T-helper 1 cell treated with Interleukin-12 subunit alpha and Interleukin-12 subunit beta and Interleukin-4 antibody, amounts not matched to agents 30 ng/mL and 1 ng/mL, for 36 hours (primary cell): ENCODE measurements at regions not wholly inside any gene's neighbourhood (a gene's known extent, or its start where the extent isn't known, plus 50 kb on each side); places are given as distances from the start of the nearest gene placed in this dataset.

Source experiments
- intact Hi-C: fragments of 100-400 bp; cut with micrococcal nuclease; formaldehyde crosslinking; loops from one replicate; pipeline ENCODE4 v1.15.1; 2024

DNA sequence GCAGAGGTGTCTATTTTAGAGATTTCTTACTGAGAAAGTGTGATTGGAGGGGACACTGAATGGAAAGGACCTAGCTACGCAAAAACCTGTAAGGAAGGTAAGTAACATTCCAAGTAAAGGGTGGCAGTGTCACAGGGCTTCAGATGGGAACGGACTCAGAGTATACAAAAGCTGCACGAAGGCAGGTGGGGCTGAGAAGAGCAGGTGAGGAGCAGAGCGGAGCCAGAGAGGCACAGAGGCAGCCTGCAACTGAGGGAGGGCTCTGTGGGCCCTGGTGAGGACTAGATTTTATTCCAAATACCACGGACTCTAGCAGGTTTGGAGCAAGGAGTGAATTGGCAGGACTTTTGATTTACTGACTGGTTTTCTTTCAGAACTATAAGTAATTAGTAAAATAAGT lies 331.3 kb upstream of the PKDCC start:
- intact Hi-C loops, result no loop called here

DNA sequence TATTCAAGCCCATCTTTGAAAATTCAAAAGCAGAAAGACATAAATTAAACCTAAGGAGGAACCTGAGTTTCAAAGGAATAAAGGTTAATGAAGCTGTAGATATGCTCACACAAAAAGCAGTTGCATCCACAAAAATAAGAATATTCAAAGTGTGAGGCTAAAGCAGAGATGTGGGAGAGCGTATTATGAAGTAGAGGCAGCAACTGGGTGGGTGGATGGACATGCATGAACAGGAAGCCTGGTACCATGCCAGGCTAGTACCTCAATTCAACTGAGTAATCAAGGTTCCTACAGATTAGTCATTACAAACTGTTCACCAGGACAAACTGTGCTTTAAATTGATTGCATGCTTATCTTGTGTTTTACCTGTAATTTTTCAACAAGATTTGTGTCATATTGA lies 330.0 kb upstream of the PKDCC start:
- intact Hi-C loops, result no loop called here

GRCh38 chr2:41718705-41719104 lies 329.1 kb upstream of the PKDCC start:
- intact Hi-C loops, result no loop called here

GRCh38 chr2:41719756-41720155 lies 328.1 kb upstream of the PKDCC start:
- intact Hi-C loops, result no loop called here

- intact Hi-C loops, result no loop called here
Measured at GRCh38 chr2:41720331-41721251, 327.2 kb upstream of the PKDCC start.

GRCh38 chr2:41722668-41723369 lies 325.0 kb upstream of the PKDCC start:
- intact Hi-C loops, result no loop called here

DNA sequence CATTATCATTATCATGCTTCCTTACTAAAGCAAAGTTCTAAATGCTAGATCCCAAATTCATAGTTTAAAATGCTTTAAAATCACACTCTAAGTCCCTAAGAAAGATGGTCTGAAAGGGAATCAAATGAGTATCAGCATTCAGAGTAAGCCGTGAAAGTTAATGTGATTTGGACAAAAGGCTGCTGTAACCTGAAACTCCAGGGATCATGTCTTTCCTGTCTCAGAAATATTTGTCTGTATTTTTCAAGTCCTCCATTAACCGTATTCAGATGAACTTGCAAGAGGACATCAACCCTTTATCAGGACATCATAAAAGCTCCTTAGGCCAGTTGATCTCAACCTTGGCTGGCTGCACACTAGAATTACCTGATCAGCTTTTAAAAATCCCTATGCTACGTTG lies 324.3 kb upstream of the PKDCC start:
- intact Hi-C loops, result no loop called here

GRCh38 chr2:41724465-41724864 lies 323.4 kb upstream of the PKDCC start:
- intact Hi-C loops, result no loop called here

GRCh38 chr2:41725901-41726300 lies 321.9 kb upstream of the PKDCC start:
- intact Hi-C loops, result no loop called here

- intact Hi-C loops, result no loop called here
Measured at GRCh38 chr2:41726364-41726763, 321.5 kb upstream of the PKDCC start.

- intact Hi-C loops, result no loop called here
Measured at GRCh38 chr2:41727152-41727551, 320.7 kb upstream of the PKDCC start.

GRCh38 chr2:41727711-41728110 lies 320.1 kb upstream of the PKDCC start:
- intact Hi-C loops, result no loop called here

- intact Hi-C loops, result no loop called here
Measured at GRCh38 chr2:41728788-41729338, 319.0 kb upstream of the PKDCC start.

- intact Hi-C loops, result no loop called here
Measured at GRCh38 chr2:41729800-41730364, 317.9 kb upstream of the PKDCC start.

GRCh38 chr2:41735006-41735405 lies 312.8 kb upstream of the PKDCC start:
- intact Hi-C loops, result no loop called here

- intact Hi-C loops, result no loop called here
Measured at GRCh38 chr2:41735476-41735875, 312.3 kb upstream of the PKDCC start.

DNA sequence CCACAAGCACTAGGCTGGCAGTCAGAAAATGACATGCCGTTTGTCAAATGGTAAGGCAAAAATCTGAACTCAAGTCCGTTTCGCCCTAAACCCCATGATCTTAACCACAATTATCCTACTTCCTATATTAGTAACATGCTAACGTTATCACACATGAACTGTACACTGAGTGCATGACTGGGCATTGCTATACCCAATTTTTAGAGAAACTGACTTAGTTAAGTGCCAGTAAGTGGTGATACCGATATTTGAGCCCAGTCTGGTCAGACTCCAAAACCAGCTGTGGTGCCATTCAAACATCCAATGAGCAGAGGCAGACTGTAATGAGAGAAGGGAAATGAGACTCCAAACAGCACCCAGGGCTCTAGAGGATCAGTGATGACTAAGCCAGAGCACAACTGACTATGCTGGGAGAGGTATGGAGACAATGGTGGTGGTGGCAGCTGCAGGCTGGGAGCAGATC lies 311.7 kb upstream of the PKDCC start:
- intact Hi-C loops, result no loop called here

- intact Hi-C loops, result no loop called here
Measured at GRCh38 chr2:41736586-41736985, 311.2 kb upstream of the PKDCC start.

GRCh38 chr2:41737888-41738287 lies 309.9 kb upstream of the PKDCC start:
- intact Hi-C loops, result no loop called here

- intact Hi-C loops, result no loop called here
Measured at GRCh38 chr2:41741951-41742595, 305.7 kb upstream of the PKDCC start.

DNA sequence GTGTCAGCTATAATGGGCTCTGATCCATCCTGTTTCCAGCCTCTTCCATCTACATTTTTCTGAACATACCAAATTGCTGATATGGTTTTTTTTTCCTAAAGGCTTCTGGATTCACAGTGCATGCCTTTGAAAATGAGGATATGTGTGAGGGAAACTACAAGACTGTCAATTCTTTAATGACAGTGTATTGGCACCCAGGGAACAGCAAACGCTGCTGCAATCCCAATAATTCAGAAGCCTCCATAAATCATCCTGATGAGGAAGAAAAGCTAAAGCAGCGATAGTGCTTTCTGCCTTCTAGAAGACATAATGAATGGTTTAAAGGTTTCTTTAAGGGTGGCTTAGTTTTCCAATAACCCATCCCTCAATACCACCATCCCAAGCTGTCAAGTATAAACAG lies 304.5 kb upstream of the PKDCC start:
- intact Hi-C loops, result no loop called here
